ENCODE measurements at regions not wholly inside any gene's neighbourhood (a gene's known extent, or its start where the extent isn't known, plus 50 kb on each side); places are given as distances from the start of the nearest gene placed in this dataset.

DNA sequence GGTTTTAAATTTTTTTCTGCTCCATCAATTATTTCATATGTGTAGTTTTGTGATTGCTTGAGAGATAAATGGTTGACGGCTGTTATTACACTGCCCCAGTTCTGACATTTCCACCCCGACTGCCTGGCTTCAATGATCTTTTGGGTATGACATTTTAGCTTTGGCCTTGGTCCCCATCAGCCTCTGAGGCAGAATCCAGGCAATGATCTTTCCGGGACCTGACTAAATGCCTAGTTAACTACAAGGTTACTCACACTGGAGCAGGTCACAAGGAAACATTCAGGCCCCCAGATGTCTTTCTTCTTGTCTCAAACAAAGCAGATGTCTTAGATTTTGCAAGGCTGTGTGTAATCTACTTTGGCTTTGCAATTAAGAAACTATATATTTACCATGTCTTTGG, 61.1 kb upstream of the TMCO5A start:
- no peak for DNase-seq (ENCODE audit: low spot score)

DNA sequence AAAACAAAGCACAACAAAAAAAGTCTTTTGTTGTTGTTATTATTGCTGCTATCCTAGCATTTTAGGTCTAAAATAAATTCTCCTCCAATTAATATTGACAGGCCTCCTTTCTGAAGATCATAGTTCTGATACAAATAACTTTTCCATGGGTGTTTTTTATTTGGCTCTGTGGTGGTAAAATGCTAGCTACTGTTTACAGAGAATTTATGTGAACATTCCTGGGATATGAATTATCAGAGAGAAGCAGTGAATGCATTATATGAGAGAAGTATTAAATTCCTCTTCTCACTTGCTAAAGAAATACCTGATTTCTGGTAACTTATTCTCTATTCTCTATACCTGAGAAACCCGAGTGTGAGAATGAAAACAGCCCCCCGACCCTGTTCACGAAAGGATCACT, 57.5 kb upstream of the TMCO5A start:
- DNase-seq (ENCODE audit: low spot score) = no peak

DNA sequence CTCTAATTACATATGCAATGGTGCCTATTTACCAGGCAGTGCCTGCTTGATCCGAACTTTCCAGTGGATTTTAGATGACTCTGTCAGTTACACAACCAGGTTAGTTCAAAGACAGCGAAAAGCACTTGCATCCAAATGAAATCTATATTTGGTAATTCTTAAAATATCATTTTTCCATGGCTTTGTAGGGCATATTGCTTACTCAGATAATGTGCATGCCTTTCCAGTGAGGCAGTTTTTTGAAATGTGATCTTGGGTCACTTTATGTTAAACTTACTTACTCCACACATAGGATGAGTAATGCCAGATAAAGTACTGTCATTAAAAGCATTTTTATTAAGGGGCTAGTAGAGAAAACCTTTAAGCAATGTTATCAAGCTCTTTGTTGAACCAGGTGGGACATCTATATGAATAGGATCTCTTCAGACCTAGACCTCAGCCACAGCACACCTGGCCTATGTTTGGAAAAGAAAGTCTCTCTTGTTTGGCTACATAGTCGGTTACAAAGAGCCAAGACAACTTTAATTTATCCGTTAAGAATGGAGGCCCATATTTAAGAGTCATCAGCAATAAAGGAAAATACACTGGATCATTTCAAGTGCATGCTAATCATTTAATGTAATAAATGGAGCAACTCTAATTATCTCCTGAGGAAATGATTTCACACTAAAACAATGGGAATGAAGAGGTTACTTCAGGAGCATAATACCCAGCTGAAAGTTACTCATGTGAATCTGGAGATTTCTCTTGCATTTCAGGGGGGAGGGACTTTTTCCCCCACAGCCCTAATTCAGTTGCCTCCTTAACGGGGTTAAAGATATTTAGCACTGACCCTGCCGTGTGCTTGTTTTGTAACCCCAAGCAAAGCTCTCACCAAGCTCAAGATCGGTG, 56.3 kb upstream of the TMCO5A start:
- DNase-seq (ENCODE audit: low spot score) = peak; percentile 39

DNA sequence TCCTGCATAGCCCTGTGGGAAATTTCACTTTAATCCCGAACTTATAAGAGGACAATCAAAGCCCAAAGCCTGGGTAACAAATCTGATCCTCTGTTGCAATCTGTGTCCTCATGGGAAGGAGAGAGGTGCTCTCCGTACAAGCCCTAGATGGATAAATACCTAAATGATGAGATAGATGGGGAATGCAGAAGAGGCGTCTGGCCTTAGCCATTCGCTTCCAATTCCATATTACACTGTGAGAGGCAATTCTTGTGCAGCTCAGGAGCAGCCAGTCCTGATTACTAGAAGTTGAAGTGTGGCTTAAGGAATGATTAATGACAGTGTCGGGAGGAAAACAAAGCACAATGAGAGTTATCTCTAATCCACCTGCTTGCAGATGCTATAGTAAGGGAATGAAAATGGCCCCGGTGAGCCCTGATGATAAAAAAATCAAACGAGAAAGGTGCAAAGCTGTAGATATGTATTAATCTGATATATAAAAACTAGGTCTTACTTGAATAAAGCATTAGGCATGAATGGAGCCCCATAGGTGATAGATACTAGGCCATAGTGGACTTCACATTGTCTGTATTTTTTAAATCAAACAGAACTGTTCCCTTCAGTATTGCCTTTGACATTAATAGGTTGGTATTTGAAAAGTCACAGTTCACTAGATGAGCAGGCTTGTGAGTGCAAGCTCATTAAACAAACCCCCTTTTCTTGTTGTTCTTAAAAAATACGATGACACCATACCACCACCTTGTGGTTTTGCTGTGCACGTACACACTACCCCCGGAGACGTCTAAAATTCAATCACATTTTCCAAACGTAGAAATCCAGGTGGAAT, 54.2 kb upstream of the TMCO5A start:
- peak; percentile 56 for DNase-seq (ENCODE audit: low spot score)

DNA sequence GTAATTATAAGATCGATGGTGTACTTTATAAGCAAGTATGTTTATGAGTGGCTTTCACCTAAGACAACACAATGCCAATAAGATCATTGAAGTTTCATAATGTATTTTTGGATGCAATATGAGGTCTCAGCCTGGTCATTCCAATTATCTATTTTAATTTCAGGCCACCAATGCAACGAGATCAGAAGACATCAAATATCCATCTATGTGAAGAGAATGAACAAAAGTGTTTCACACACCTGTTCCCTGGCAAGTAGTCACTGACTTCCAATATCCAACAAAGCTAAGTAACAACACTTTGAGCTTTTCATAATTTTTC, 53.6 kb upstream of the TMCO5A start:
- DNase-seq (ENCODE audit: low spot score) = no peak

DNA sequence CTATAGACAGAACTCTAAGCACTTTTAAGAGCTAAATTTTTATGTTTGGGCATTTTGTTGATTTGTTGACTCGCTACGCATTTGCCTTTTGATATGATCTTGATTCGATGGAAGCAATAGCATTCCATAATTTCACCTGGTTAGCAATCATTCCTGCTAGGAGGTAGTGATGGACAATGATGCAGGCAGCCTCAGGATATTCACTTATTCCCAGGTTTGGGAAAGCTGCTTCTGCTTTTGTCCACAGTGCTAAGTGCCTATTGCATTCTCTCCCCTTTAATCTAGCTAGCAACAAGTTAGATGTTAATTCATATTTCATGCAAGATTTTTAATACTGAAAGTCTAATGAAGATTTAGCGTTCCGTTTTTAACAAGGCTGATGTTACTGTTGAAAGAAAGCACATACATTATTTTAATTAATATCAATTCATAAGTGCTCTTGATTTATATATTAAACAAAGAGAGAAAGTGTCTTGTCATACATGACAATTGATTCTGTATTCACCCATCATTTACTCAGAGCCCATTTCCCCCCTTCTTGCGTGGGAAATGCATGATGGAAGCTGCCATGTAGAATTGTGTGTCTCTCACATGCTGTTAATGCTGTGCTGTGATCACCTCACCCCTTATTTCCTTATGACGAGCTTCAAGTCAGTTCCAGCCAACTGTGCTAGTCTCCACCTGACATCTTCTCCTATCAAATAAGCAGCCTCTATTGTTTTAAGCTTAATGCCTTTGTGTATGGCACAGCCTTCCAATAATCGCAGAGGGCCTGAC, 53.0 kb upstream of the TMCO5A start:
- DNase-seq (ENCODE audit: low spot score) = no peak

DNA sequence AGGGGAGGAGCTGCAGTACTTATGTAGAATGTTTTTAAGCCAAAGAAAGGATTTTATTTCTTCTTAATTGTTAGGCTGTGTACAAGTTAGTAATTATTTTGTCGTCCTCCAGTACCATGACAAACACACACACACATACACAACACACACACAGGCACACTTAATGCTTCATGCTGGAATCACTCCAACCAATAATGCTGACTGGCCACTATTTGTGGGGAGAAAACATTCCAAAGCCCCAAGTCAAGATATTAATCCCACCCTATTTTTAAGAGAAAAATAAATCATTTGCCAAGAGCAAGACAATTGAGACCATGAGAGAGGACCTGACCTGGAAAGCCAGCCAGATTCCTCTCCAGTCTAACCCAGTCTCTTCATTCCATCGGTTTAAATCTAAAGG, 51.8 kb upstream of the TMCO5A start:
- DNase-seq (ENCODE audit: low spot score) = no peak

Data from RKO (cell line).